H9 (cell line): ENCODE measurements at regions not wholly inside any gene's neighbourhood (a gene's known extent, or its start where the extent isn't known, plus 50 kb on each side); places are given as distances from the start of the nearest gene placed in this dataset.

ENCODE experiments used
- DNase-seq: peaks from one replicate; pipeline ENCODE4 v3.0.0-alpha.2; 2017
- H2AFZ ChIP-seq: one replicate; pipeline ENCODE4 v1.6.1; 2013; ENCODE audit warnings: mild to moderate bottlenecking, low read length, control low read depth, moderate library complexity
- H2AK5ac ChIP-seq: 2 replicates; pipeline ENCODE4 v1.6.1; 2013; ENCODE audit warnings: low read length, control low read depth, mixed read lengths; ENCODE audit not compliant: insufficient read length
- H2BK120ac ChIP-seq: one replicate; pipeline ENCODE4 v1.6.1; 2013; ENCODE audit warnings: low read depth, mild to moderate bottlenecking, low read length, control low read depth, inconsistent platforms; ENCODE audit not compliant: poor library complexity, severe bottlenecking
- H2BK12ac ChIP-seq: 2 replicates; pipeline ENCODE4 v1.6.1; 2013; ENCODE audit warnings: low read length, control low read depth, mixed read lengths, low read depth; ENCODE audit not compliant: insufficient read length
- H2BK15ac ChIP-seq: 2 replicates; pipeline ENCODE4 v1.6.1; 2013; ENCODE audit warnings: low read depth, low read length, control low read depth
- H2BK20ac ChIP-seq: one replicate; pipeline ENCODE4 v1.6.1; 2013; ENCODE audit warnings: low read depth, mild to moderate bottlenecking, low read length, control low read depth, inconsistent platforms; ENCODE audit not compliant: poor library complexity, severe bottlenecking
- H2BK5ac ChIP-seq: 2 replicates; pipeline ENCODE4 v1.6.1; 2013; ENCODE audit warnings: low read length, control low read depth, mixed read lengths; ENCODE audit not compliant: insufficient read length
- H3K14ac ChIP-seq: 2 replicates; pipeline ENCODE4 v1.6.1; 2013; ENCODE audit warnings: low read length, control low read depth; ENCODE audit not compliant: insufficient read depth
- H3K18ac ChIP-seq: 2 replicates; pipeline ENCODE4 v1.6.1; 2013; ENCODE audit warnings: low read depth, mild to moderate bottlenecking, mixed read lengths, low read length, control low read depth; ENCODE audit not compliant: insufficient read length
- H3K23ac ChIP-seq: 2 replicates; pipeline ENCODE4 v1.6.1; 2013; ENCODE audit warnings: low read length, control low read depth, mixed read lengths, low read depth; ENCODE audit not compliant: insufficient read length
- H3K23me2 ChIP-seq: 2 replicates; pipeline ENCODE4 v1.6.1; 2013; ENCODE audit warnings: low read depth, mild to moderate bottlenecking, mixed read lengths, low read length, control low read depth; ENCODE audit not compliant: insufficient read length, poor library complexity, severe bottlenecking
- H3K27ac ChIP-seq: 2 replicates; pipeline ENCODE4 v1.5.1; 2013; ENCODE audit warnings: low read length, control low read depth, mixed read lengths, low read depth; ENCODE audit not compliant: insufficient read length
- H3K27me3 ChIP-seq: 2 replicates; pipeline ENCODE4 v1.6.1; 2013; ENCODE audit warnings: low read length, control low read depth, inconsistent platforms; ENCODE audit not compliant: insufficient read depth
- H3K4ac ChIP-seq: 2 replicates; pipeline ENCODE4 v1.6.1; 2013; ENCODE audit warnings: low read depth, mild to moderate bottlenecking, control low read depth, inconsistent platforms, low read length, moderate library complexity
- H3K4me1 ChIP-seq: 2 replicates; pipeline ENCODE4 v1.6.1; 2013; ENCODE audit warnings: low read length, control low read depth, inconsistent platforms; ENCODE audit not compliant: insufficient read depth
- H3K4me2 ChIP-seq: 2 replicates; pipeline ENCODE4 v1.6.1; 2013; ENCODE audit warnings: low read length, control low read depth, mixed read lengths; ENCODE audit not compliant: insufficient read length, insufficient read depth
- H3K56ac ChIP-seq: 2 replicates; pipeline ENCODE4 v1.6.1; 2013; ENCODE audit warnings: low read depth, mild to moderate bottlenecking, mixed read lengths, low read length, control low read depth; ENCODE audit not compliant: insufficient read length
- H3K79me1 ChIP-seq: 2 replicates; pipeline ENCODE4 v1.6.1; 2013; ENCODE audit warnings: low read depth, mild to moderate bottlenecking, moderate library complexity, low read length, control low read depth, inconsistent platforms; ENCODE audit not compliant: insufficient read depth, poor library complexity, severe bottlenecking
- H3K79me2 ChIP-seq: 2 replicates; pipeline ENCODE4 v1.6.1; 2013; ENCODE audit warnings: low read length, control low read depth, inconsistent platforms; ENCODE audit not compliant: insufficient read depth
- H3K9ac ChIP-seq: 2 replicates; pipeline ENCODE4 v1.6.1; 2013; ENCODE audit warnings: low read length, control low read depth, mixed read lengths; ENCODE audit not compliant: insufficient read length; ENCODE audit errors: extremely low read depth
- H3K9me3 ChIP-seq: one replicate; pipeline ENCODE4 v1.6.1; 2013; ENCODE audit warnings: low read depth, low read length, inconsistent platforms; ENCODE audit not compliant: control insufficient read depth
- H3T11ph ChIP-seq: one replicate; pipeline ENCODE4 v1.6.1; 2013; ENCODE audit warnings: mild to moderate bottlenecking, low read length, control low read depth, inconsistent platforms
- H4K20me1 ChIP-seq: one replicate; pipeline ENCODE4 v1.6.1; 2013; ENCODE audit not compliant: control insufficient read depth, insufficient read length, insufficient read depth
- H4K5ac ChIP-seq: 2 replicates; pipeline ENCODE4 v1.6.1; 2013; ENCODE audit warnings: low read depth, mild to moderate bottlenecking, mixed read lengths, low read length, control low read depth; ENCODE audit not compliant: insufficient read length
- H4K8ac ChIP-seq: replicated peaks from 2 replicates; pipeline ENCODE4 v1.6.1; 2013; ENCODE audit warnings: low read length, control low read depth, mixed read lengths, low read depth; ENCODE audit not compliant: insufficient read length
- H4K91ac ChIP-seq: 2 replicates; pipeline ENCODE4 v1.6.1; 2013; ENCODE audit warnings: low read depth, mild to moderate bottlenecking, moderate library complexity, mixed read lengths, low read length, control low read depth; ENCODE audit not compliant: insufficient read length
- H3K27ac Mint-ChIP-seq, 3 experiments: 2 replicates in 2 of 3; 3 replicates in 1 of 3; pipeline ENCODE4 v1.8.0; 2020 to 2021; ENCODE audit warnings: mixed read lengths in 3 of 3, mild to moderate bottlenecking in 1 of 3, moderate library complexity in 1 of 3
- H3K27me3 Mint-ChIP-seq: 2 replicates; pipeline ENCODE4 v1.8.0; 2021; ENCODE audit warnings: low read depth, mild to moderate bottlenecking, moderate library complexity, mixed read lengths
- H3K36me3 Mint-ChIP-seq, 3 experiments: 2 replicates in 2 of 3; 3 replicates in 1 of 3; pipeline ENCODE4 v1.8.0; 2020 to 2021; ENCODE audit warnings: low read depth in 3 of 3, mixed read lengths in 3 of 3; ENCODE audit not compliant: insufficient read depth in 1 of 3
- H3K4me1 Mint-ChIP-seq, 2 experiments: 2 replicates each; pipeline ENCODE4 v1.8.0; 2020; ENCODE audit warnings: mixed read lengths in 2 of 2
- H3K4me3 Mint-ChIP-seq, 2 experiments: 2 replicates in 1 of 2; 3 replicates in 1 of 2; pipeline ENCODE4 v1.8.0; 2020 to 2021; ENCODE audit warnings: mild to moderate bottlenecking in 2 of 2, mixed read lengths in 2 of 2, moderate library complexity in 1 of 2
- H3K9me3 Mint-ChIP-seq, 2 experiments: 2 replicates in 1 of 2; 3 replicates in 1 of 2; pipeline ENCODE4 v1.8.0; 2020; ENCODE audit warnings: mild to moderate bottlenecking in 2 of 2, mixed read lengths in 2 of 2, moderate library complexity in 1 of 2
- WGBS: extraction: QIAGEN DNeasy Blood & Tissue Kit; methylation state at CpG from one replicate; pipeline ENCODE4 v1.1.7; 2013; ENCODE audit warnings: missing lambda C conversion rate, low lambda C conversion rate, mixed read lengths; ENCODE audit not compliant: insufficient read length; ENCODE audit errors: extremely low coverage; 5-methylcytosine and 5-hydroxymethylcytosine counted together
- TF ChIP-seq, protein P1 (sequence below): fragments of 200-600 bp; sonication (generic); conservative IDR thresholded peaks from 3 replicates; pipeline ENCODE4 v1.8.0; 2021; ENCODE audit warnings: antibody characterized with exemption, mild to moderate bottlenecking

DNA sequence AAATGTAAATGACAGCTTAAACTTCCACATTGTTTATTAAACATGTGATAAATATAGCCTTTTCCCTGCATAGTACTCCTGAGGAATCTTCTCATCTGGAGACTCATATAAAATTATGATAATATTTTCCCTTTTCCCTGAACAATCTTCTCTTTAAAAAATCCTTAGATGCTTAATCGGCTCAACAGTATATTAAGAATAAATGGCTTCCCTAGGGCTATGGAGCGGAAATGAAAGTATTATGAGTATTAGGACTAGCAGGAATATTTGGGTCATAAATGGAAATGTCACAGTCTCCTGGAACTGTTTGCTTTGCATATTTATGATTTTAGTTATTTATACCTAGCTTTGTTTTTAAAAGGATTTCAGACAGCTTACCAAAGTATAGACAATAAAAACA lies 200.7 kb upstream of the PDE5A start:
- Histone ChIP-seq H2BK5ac (no peak overlapping the region), H3K4me2 (no peak overlapping the region), H3K79me1 (no peaks in the 10 kb centered on the region), H3K23me2 (no peaks in the 10 kb centered on the region), H3K14ac (no peak overlapping the region), H2BK20ac (no peak overlapping the region), H2BK12ac (no peak overlapping the region), H4K91ac (no peak overlapping the region), H3T11ph (no peak overlapping the region), H4K5ac (no peak overlapping the region), H3K79me2 (no peaks in the 10 kb centered on the region), H3K27ac (no peak overlapping the region), H3K9ac (no peak overlapping the region), H2AFZ (no peak overlapping the region), H3K27me3 (no peaks in the 10 kb centered on the region), H3K9me3 (no peaks in the 10 kb centered on the region), H3K4ac (no peak overlapping the region), H3K23ac (no peak overlapping the region), H3K18ac (no peak overlapping the region), H2BK15ac (no peak overlapping the region), H2BK120ac (no peak overlapping the region), H4K8ac (no peak overlapping the region), H2AK5ac (no peak overlapping the region), H3K4me1 (no peaks in the 10 kb centered on the region), H4K20me1 (no peaks in the 10 kb centered on the region), H3K56ac (no peak overlapping the region)
- no CpG with 5 or more reads among the region's 2 CpGs for WGBS
- no peaks in the 10 kb centered on the region for H3K27me3 Mint-ChIP-seq
- no peak for DNase-seq
- TF ChIP-seq, protein P1, sequence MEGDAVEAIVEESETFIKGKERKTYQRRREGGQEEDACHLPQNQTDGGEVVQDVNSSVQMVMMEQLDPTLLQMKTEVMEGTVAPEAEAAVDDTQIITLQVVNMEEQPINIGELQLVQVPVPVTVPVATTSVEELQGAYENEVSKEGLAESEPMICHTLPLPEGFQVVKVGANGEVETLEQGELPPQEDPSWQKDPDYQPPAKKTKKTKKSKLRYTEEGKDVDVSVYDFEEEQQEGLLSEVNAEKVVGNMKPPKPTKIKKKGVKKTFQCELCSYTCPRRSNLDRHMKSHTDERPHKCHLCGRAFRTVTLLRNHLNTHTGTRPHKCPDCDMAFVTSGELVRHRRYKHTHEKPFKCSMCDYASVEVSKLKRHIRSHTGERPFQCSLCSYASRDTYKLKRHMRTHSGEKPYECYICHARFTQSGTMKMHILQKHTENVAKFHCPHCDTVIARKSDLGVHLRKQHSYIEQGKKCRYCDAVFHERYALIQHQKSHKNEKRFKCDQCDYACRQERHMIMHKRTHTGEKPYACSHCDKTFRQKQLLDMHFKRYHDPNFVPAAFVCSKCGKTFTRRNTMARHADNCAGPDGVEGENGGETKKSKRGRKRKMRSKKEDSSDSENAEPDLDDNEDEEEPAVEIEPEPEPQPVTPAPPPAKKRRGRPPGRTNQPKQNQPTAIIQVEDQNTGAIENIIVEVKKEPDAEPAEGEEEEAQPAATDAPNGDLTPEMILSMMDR: no peak
- H3K9me3 Mint-ChIP-seq: no peaks in the 10 kb centered on the region
- H3K4me1 Mint-ChIP-seq: no peaks in the 10 kb centered on the region
- no peak overlapping the region for H3K27ac Mint-ChIP-seq
- peaks cover 0 to 2% (median 0%) of the 10 kb centered on the region in 3 experiments; a peak in 1 of 7 replicates for H3K36me3 Mint-ChIP-seq
- no peak overlapping the region for H3K4me3 Mint-ChIP-seq
